Epithelial cell of esophagus (primary cell): ENCODE measurements at regions not wholly inside any gene's neighbourhood (a gene's known extent, or its start where the extent isn't known, plus 50 kb on each side); places are given as distances from the start of the nearest gene placed in this dataset.
A peak's percentile ranks its signal among the peaks of the same experiment; 100 is the strongest.

ENCODE experiments used
- DNase-seq: peaks from one replicate; pipeline ENCODE4 v3.0.0; 2010; ENCODE audit warnings: low read depth
- H3K4me3 ChIP-seq: 2 replicates; pipeline ENCODE4 v1.5.1; 2011; ENCODE audit warnings: mild to moderate bottlenecking, low read length, control low read depth
- TF ChIP-seq, protein P1 (sequence below): IDR thresholded peaks from 2 replicates; pipeline ENCODE4 v1.5.1; 2011; ENCODE audit warnings: low read depth, mild to moderate bottlenecking, low read length, control low read depth, inconsistent platforms; ENCODE audit not compliant: insufficient read depth; ENCODE audit errors: missing control alignments

DNA sequence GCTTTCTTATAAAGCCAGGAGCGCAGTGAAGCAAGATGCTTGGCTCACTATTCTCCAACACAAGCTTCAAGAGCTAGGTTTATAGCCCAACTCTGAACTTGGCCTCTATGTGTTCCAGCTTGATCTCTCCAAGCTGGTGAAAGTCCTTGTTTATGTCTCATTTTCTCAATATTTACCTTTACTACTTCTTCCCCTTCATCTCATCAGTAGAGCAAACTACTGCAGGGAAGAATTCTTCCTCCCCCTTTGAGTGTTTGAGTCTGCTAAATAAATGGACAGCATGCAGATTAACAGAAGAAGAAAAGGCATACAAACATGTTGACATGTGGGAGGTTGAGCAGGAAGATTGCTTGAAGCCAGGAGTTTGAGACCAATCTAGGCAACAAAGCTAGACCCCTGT is 460.7 kb downstream of the ZNF608 start:
- TF ChIP-seq, protein P1, sequence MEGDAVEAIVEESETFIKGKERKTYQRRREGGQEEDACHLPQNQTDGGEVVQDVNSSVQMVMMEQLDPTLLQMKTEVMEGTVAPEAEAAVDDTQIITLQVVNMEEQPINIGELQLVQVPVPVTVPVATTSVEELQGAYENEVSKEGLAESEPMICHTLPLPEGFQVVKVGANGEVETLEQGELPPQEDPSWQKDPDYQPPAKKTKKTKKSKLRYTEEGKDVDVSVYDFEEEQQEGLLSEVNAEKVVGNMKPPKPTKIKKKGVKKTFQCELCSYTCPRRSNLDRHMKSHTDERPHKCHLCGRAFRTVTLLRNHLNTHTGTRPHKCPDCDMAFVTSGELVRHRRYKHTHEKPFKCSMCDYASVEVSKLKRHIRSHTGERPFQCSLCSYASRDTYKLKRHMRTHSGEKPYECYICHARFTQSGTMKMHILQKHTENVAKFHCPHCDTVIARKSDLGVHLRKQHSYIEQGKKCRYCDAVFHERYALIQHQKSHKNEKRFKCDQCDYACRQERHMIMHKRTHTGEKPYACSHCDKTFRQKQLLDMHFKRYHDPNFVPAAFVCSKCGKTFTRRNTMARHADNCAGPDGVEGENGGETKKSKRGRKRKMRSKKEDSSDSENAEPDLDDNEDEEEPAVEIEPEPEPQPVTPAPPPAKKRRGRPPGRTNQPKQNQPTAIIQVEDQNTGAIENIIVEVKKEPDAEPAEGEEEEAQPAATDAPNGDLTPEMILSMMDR: no peak
- H3K4me3 ChIP-seq: no peak overlapping the region
- no peak for DNase-seq

DNA sequence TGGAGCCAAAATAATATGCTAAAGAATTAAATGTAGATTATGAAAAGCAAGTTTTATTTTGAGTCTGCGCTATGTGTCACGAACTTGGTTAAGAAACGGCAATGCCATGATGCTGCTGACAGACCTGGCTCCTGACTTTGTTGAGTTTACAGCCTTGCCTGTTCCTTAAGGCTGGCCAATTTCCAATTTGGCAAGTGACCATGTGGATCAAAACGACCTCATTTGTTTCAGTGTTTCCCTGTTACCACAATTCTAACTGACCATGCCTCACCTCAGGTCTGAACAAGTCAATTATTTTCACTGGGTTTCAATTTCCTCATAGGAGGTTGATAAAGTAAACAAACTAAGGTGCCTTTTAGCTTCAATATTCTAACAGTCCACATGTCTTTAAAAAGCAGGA is 461.4 kb downstream of the ZNF608 start:
- no peak overlapping the region for H3K4me3 ChIP-seq
- TF ChIP-seq, protein P1: no peak
- peak; percentile 59 for DNase-seq

DNA sequence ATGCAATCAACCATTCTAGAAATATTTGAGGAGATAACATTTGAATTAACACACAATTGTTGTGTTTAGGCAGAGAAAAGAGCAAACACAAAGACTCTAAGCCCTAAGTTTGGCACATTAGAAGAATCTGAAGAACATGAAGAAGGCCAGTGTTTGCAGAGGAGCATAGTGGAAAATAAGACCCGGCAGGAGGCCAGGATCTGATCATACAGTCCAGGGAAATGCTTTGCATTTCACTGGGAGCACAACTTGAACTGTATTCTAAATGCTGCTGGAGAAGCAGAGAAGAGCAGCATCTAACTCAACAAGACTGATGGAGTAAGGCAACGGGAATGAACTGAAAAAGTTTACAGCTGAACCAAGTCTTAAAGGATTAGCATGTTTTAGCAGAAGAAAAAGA is 463.4 kb downstream of the ZNF608 start:
- TF ChIP-seq, protein P1: no peak
- no peak for DNase-seq
- H3K4me3 ChIP-seq: no peak overlapping the region

DNA sequence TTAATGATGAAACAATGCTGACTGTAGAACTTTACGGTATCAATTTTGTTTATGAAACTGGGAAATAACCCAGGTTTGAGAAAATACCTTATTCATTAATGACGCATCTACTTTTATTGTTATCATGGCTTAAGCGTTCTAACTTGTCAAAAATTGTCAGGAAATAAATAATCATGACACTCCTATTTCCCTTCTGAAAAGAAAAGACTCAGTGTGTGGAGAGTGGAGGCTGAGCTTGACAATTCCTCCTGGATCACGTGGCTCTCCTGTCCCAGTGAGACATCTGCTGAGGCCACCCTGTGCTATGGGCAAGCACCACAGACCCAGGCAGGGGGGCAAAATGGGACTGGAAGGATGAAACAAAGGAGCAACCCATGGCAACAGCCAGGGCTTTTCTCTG is 466.4 kb downstream of the ZNF608 start:
- peak; percentile 66 for DNase-seq
- H3K4me3 ChIP-seq: no peak overlapping the region
- TF ChIP-seq, protein P1: no peak

DNA sequence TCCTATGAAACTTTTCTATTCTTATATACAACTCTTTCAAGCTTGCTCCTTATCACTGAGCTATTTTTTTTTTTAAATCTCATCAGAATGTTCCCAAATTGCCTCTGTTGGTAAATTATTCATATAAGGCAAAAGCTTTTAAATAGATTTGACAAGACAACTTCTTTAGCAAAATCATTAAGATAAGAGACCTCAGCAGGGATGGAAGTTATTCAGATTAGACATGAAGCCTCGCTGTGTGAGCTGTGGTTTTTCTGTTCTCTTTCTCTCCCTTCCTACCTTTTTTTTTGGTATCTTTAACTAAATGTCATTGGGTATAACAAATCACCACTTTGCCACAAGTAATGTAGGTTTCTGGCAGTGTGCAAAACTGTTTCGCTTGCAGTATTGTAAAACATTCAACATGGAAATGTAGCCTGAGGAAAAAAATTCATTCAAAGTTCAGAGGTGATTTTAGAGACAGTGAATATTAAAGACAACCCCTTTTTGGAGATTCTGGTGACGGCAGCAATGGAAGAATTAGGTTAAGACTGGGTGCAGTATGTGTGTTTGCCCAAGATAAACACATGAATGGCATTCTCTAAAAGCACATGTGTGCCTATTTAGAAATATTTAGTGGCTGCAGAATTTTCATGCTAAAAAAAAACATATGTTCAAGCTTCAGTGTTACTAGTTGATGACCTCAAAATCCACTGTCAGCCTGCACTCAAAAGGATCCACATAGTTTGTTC is 467.1 kb downstream of the ZNF608 start:
- no peak overlapping the region for H3K4me3 ChIP-seq
- TF ChIP-seq, protein P1: no peak
- DNase-seq: no peak

DNA sequence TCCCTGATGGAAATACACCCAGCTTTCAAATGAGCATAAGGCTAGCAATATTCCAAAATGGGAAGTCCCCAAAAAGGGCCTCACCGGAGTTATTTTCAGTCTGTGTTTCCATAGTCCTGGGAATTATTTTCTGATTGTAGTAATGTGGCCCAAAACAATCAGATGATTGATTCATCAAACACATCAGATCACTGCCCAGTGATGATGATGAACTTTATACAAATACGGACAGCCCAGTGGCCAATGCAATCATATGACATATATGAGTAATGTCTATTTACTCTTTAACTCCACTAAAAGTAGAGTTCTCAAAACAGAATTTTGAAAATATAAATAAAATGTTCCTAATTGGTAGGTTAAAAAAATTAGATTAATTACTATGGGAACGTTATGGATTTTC is 467.8 kb downstream of the ZNF608 start:
- TF ChIP-seq, protein P1: no peak
- H3K4me3 ChIP-seq: no peak overlapping the region
- no peak for DNase-seq

DNA sequence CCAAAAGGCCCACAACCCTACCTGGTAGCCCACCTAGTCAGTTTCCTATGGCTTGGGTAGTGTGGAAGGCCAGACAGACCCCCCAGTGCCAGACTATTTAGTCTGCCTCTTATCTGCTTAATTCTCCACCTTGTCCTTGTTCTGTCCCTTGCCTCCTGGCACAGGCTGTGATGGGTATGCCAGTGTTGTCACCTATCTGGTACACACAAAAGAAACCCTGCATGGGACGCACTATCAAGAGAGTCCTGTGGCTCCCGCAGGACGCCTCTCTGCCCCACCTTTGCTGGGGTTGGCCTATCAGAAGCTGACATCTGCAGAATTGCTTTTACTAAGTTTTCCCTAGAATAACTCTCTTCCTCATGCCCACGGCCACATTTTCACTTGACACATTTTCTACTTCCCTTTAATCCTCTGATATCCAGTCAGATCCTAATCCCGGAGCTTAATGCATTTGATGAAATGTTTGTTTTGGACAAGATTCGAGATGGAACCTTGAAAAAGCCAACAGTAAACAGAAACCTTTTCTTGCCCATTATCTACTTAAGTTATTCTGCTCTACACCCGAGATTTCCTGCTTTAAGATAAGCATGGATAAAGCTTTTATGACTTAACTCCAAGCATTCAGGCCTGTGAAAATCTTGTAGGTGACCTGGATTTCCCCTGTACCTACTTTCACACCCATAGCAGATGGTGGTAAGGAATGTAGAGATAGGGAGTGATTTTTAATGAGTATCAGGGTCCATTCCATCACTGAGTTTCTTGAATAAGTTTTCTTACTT is 468.5 kb downstream of the ZNF608 start:
- TF ChIP-seq, protein P1: no peak
- H3K4me3 ChIP-seq: no peak overlapping the region
- DNase-seq: no peak
